ENCODE measurements at regions not wholly inside any gene's neighbourhood (a gene's known extent, or its start where the extent isn't known, plus 50 kb on each side); places are given as distances from the start of the nearest gene placed in this dataset.

- no peak for TF ChIP-seq CTCF (IDR thresholded peaks at IDR 0.05)
- no peak overlapping the region for H3K4me3 Mint-ChIP-seq
- no peak for DNase-seq
- H3K27ac Mint-ChIP-seq = no peak overlapping the region
- peaks cover 3% of the 10 kb centered on the region for H3K27me3 Mint-ChIP-seq (ENCODE audit: low read depth, poor library complexity)
- H3K36me3 Mint-ChIP-seq (ENCODE audit: low read depth) = peaks cover 9% of the 10 kb centered on the region
- H3K4me1 Mint-ChIP-seq = peaks cover 30% of the 10 kb centered on the region
- H3K9me3 Mint-ChIP-seq = no peaks in the 10 kb centered on the region
Measured at GRCh38 chr2:18991177-18992168, 366.9 kb downstream of the OSR1 start.

- Mint-ChIP-seq H3K4me3 (no peak overlapping the region), H3K9me3 (no peaks in the 10 kb centered on the region), H3K27ac (peak overlapping the region; percentile 44), H3K27me3 (ENCODE audit: low read depth, poor library complexity) (no peaks in the 10 kb centered on the region), H3K4me1 (peaks cover 24% of the 10 kb centered on the region), H3K36me3 (ENCODE audit: low read depth) (no peaks in the 10 kb centered on the region)
- no peak for TF ChIP-seq CTCF (IDR thresholded peaks at IDR 0.05)
- no peak for DNase-seq
Measured at GRCh38 chr2:18988631-18989232, 369.7 kb downstream of the OSR1 start.

- Mint-ChIP-seq H3K36me3 (ENCODE audit: low read depth) (no peaks in the 10 kb centered on the region), H3K27me3 (ENCODE audit: low read depth, poor library complexity) (no peaks in the 10 kb centered on the region), H3K4me1 (peaks cover 18% of the 10 kb centered on the region), H3K27ac (no peak overlapping the region), H3K9me3 (no peaks in the 10 kb centered on the region), H3K4me3 (no peak overlapping the region)
- no peak for TF ChIP-seq CTCF (IDR thresholded peaks at IDR 0.05)
- no peak for DNase-seq
Measured at GRCh38 chr2:18987592-18988073, 370.8 kb downstream of the OSR1 start.

- H3K9me3 Mint-ChIP-seq = no peaks in the 10 kb centered on the region
- H3K27me3 Mint-ChIP-seq (ENCODE audit: low read depth, poor library complexity) = no peaks in the 10 kb centered on the region
- no peak for TF ChIP-seq CTCF (IDR thresholded peaks at IDR 0.05)
- H3K4me3 Mint-ChIP-seq = no peak overlapping the region
- no peak overlapping the region for H3K27ac Mint-ChIP-seq
- H3K4me1 Mint-ChIP-seq = peaks cover 18% of the 10 kb centered on the region
- DNase-seq = no peak
- H3K36me3 Mint-ChIP-seq (ENCODE audit: low read depth) = no peaks in the 10 kb centered on the region
Measured at GRCh38 chr2:18987016-18987415, 371.4 kb downstream of the OSR1 start.

- no peaks in the 10 kb centered on the region for H3K27me3 Mint-ChIP-seq (ENCODE audit: low read depth, poor library complexity)
- TF ChIP-seq CTCF (IDR thresholded peaks at IDR 0.05) = no peak
- H3K9me3 Mint-ChIP-seq = no peaks in the 10 kb centered on the region
- no peaks in the 10 kb centered on the region for H3K36me3 Mint-ChIP-seq (ENCODE audit: low read depth)
- H3K4me3 Mint-ChIP-seq = no peak overlapping the region
- H3K4me1 Mint-ChIP-seq = peaks cover 18% of the 10 kb centered on the region
- no peak overlapping the region for H3K27ac Mint-ChIP-seq
- no peak for DNase-seq
Measured at GRCh38 chr2:18986046-18986445, 372.4 kb downstream of the OSR1 start.

Data from nephron progenitor cell (in vitro differentiated cells).